Suprapubic skin (tissue), 4 donors: ENCODE measurements at regions not wholly inside any gene's neighbourhood (a gene's known extent, or its start where the extent isn't known, plus 50 kb on each side); places are given as distances from the start of the nearest gene placed in this dataset.

ENCODE experiments used
- DNase-seq, 2 donors: peaks; one replicate each; pipeline ENCODE4 v3.0.0-alpha.2; 2019; ENCODE audit warnings: low spot score in 2 of 2
- H3K27ac ChIP-seq: fragments of 200-600 bp; sonication (generic); one replicate; pipeline ENCODE4 v1.5.1; 2019
- H3K27me3 ChIP-seq: fragments of 200-600 bp; sonication (generic); one replicate; pipeline ENCODE4 v1.5.1; 2019
- H3K36me3 ChIP-seq: fragments of 200-600 bp; sonication (generic); one replicate; pipeline ENCODE4 v1.5.1; 2019
- H3K4me1 ChIP-seq: fragments of 200-600 bp; sonication (generic); one replicate; pipeline ENCODE4 v1.5.1; 2019
- H3K4me3 ChIP-seq: fragments of 200-600 bp; sonication (generic); one replicate; pipeline ENCODE4 v1.5.1; 2019; ENCODE audit warnings: mild to moderate bottlenecking
- H3K9me3 ChIP-seq: fragments of 200-600 bp; sonication (generic); one replicate; pipeline ENCODE4 v1.5.1; 2019
- CTCF ChIP-seq, 2 donors: fragments of 200-600 bp in 1 of 2; fragments of 450-650 bp in 1 of 2; sonication (generic) in 1 of 2; IDR thresholded peaks; one replicate each; pipeline ENCODE4 v1.5.1; 2016 to 2019; ENCODE audit warnings: antibody characterized with exemption in 2 of 2, mild to moderate bottlenecking in 1 of 2, moderate library complexity in 1 of 2
- EP300 ChIP-seq: sonication (generic); formaldehyde crosslinking; IDR thresholded peaks from one replicate; pipeline ENCODE4 v1.6.1; 2017; ENCODE audit warnings: antibody characterized with exemption
- POLR2A ChIP-seq, 2 donors: fragments of 450-650 bp; IDR thresholded peaks; one replicate each; pipeline ENCODE4 v1.6.1; 2017; ENCODE audit warnings: antibody characterized with exemption in 2 of 2, mild to moderate bottlenecking in 2 of 2, moderate library complexity in 2 of 2
- POLR2AphosphoS5 ChIP-seq, 3 donors: sonication (generic); formaldehyde crosslinking; IDR thresholded peaks; one replicate each; pipeline ENCODE4 v1.6.1; 2017; ENCODE audit warnings: antibody characterized with exemption in 3 of 3
- WGBS: methylation state at CpG from one replicate; pipeline ENCODE4 v1.1.5; 2018; 5-methylcytosine and 5-hydroxymethylcytosine counted together

DNA sequence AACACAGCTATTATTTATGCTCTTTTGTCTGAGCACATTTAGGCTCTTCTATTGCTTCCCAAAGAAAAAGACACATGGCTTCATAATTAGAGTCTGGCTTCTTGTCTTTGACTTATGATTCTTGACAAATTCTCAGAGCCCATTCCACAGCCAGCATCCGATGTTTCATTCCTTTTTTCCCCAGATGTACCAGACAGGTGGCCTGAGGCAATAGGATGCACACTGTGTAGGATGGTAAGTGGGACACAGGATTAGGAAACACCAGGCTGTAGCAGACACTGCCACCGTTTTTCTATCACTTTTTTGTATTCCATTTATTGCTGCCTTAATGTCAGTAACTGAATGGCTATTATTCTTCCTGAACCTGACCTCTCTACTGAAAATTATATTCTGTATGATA is 188.9 kb upstream of the CDIN1 start:
- Histone ChIP-seq H3K27ac (no peak overlapping the region), H3K27me3 (no peaks in the 10 kb centered on the region), H3K4me3 (no peak overlapping the region), H3K4me1 (no peaks in the 10 kb centered on the region), H3K36me3 (no peaks in the 10 kb centered on the region), H3K9me3 (no peaks in the 10 kb centered on the region)
- no peak for DNase-seq
- WGBS, result 61% methylated on average over 2 of the region's 2 CpGs
- no peak for TF ChIP-seq POLR2AphosphoS5 (IDR thresholded peaks at IDR 0.05)
- TF ChIP-seq POLR2A (IDR thresholded peaks at IDR 0.05), result no peak
- TF ChIP-seq CTCF (IDR thresholded peaks at IDR 0.05), result no peak
- TF ChIP-seq EP300, result no peak

DNA sequence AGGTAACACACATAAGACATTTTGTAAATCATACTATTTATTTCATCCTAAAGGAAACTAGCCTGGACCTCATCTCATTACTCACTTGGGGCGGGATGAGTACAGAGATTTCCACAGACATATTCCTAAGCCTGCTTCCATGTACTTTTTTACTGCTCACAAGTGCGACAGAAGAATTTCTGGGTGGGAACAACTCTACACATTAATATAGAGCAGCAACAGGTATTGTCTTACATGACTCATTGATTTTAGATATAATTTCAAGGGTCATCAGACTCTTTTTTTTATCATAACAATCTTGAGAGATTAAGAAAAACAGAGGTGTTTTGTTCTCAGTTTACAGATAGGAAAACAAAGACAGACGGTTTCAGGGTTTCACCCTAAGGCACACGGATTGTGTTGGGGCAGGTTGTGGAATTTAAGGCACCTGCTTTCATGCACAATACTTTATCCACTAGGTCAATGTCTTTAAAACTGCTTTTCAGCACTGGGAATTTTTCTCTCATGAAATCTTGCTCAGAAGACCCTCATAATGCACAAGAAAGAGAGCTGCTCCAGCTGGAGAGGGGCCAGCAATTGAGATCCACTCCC is 186.7 kb upstream of the CDIN1 start:
- 51% methylated on average over 4 of the region's 4 CpGs for WGBS
- no peak overlapping the region for H3K27ac ChIP-seq
- no peak overlapping the region for H3K4me3 ChIP-seq
- H3K4me1 ChIP-seq, result no peaks in the 10 kb centered on the region
- H3K27me3 ChIP-seq, result no peaks in the 10 kb centered on the region
- no peaks in the 10 kb centered on the region for H3K36me3 ChIP-seq
- H3K9me3 ChIP-seq, result no peaks in the 10 kb centered on the region
- no peak for DNase-seq
- TF ChIP-seq CTCF (IDR thresholded peaks at IDR 0.05), result no peak
- TF ChIP-seq POLR2AphosphoS5 (IDR thresholded peaks at IDR 0.05), result no peak
- TF ChIP-seq EP300, result no peak
- TF ChIP-seq POLR2A (IDR thresholded peaks at IDR 0.05), result no peak

GRCh38 chr15:36398212-36398611 is 181.2 kb upstream of the CDIN1 start:
- 86% methylated on average over 3 of the region's 3 CpGs for WGBS
- H3K36me3 ChIP-seq, result no peaks in the 10 kb centered on the region
- TF ChIP-seq POLR2AphosphoS5 (IDR thresholded peaks at IDR 0.05) (no peak), EP300 (no peak), CTCF (IDR thresholded peaks at IDR 0.05) (no peak), POLR2A (IDR thresholded peaks at IDR 0.05) (no peak)

GRCh38 chr15:36399276-36399675 is 180.2 kb upstream of the CDIN1 start:
- 94% methylated on average over 9 of the region's 9 CpGs for WGBS
- Histone ChIP-seq H3K27ac (no peak overlapping the region), H3K27me3 (no peaks in the 10 kb centered on the region), H3K4me3 (no peak overlapping the region), H3K9me3 (no peaks in the 10 kb centered on the region), H3K36me3 (no peaks in the 10 kb centered on the region), H3K4me1 (no peaks in the 10 kb centered on the region)
- DNase-seq, result no peak
- TF ChIP-seq POLR2AphosphoS5 (IDR thresholded peaks at IDR 0.05) (no peak), POLR2A (IDR thresholded peaks at IDR 0.05) (no peak), EP300 (no peak)

More at GRCh38 chr15:36398212-36398611, 181.2 kb upstream of the CDIN1 start:
- no peak overlapping the region for H3K27ac ChIP-seq
- DNase-seq, result no peak
- H3K9me3 ChIP-seq, result no peaks in the 10 kb centered on the region
- no peaks in the 10 kb centered on the region for H3K4me1 ChIP-seq
- no peaks in the 10 kb centered on the region for H3K27me3 ChIP-seq
- H3K4me3 ChIP-seq, result no peak overlapping the region

- H3K4me1 ChIP-seq, result no peaks in the 10 kb centered on the region
- no peak for TF ChIP-seq POLR2AphosphoS5 (IDR thresholded peaks at IDR 0.05)
- WGBS, result 90% methylated on average over 3 of the region's 3 CpGs
Observed at GRCh38 chr15:36400936-36401585, 178.4 kb upstream of the CDIN1 start.

DNA sequence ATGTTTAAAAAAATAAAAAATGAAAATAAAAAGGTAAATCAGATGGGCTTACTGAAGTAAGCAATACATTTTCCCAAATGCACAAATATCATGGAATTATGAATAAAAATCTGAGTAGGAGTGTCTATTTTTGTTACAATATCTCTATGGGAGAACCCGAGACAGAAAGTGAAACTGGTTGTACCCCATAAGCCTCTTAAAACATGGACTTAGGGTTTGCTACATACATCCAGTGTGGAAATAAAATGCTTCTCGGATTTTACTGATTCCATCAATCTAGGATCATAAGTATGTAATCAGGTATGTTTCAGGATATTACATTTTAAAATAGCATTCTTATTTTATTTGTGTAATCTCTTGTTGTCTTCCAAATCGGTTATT is 177.8 kb upstream of the CDIN1 start:
- Histone ChIP-seq H3K4me1 (no peaks in the 10 kb centered on the region), H3K9me3 (no peaks in the 10 kb centered on the region), H3K36me3 (no peaks in the 10 kb centered on the region), H3K27ac (no peak overlapping the region), H3K4me3 (no peak overlapping the region), H3K27me3 (no peaks in the 10 kb centered on the region)
- TF ChIP-seq POLR2A (IDR thresholded peaks at IDR 0.05) (no peak), POLR2AphosphoS5 (IDR thresholded peaks at IDR 0.05) (no peak), CTCF (IDR thresholded peaks at IDR 0.05) (no peak), EP300 (no peak)
- 77% methylated on average over 3 of the region's 3 CpGs for WGBS
- no peak for DNase-seq

More at GRCh38 chr15:36400936-36401585, 178.4 kb upstream of the CDIN1 start:
- Histone ChIP-seq H3K4me3 (no peak overlapping the region), H3K27ac (no peak overlapping the region), H3K9me3 (no peaks in the 10 kb centered on the region), H3K36me3 (no peaks in the 10 kb centered on the region), H3K27me3 (no peaks in the 10 kb centered on the region)
- no peak for DNase-seq
